IMR-90 (cell line): ENCODE measurements at regions not wholly inside any gene's neighbourhood (a gene's known extent, or its start where the extent isn't known, plus 50 kb on each side); places are given as distances from the start of the nearest gene placed in this dataset.

ENCODE experiments used
- ATAC-seq: fragments of 200-7000 bp; cut with Tn5 transposase; 2 replicates; pipeline ENCODE4 v1.9.1; 2020; ENCODE audit warnings: low read depth, mild to moderate bottlenecking, moderate library complexity
- BruUV-seq: library from RNA; stranded (reverse); fragments of 400-500 nt; replicated peaks from 2 replicates; lab custom pipeline; 2021; lab: Mats Ljungman, UMichigan
- CTCF ChIA-PET: fragments of 300-600 bp; formaldehyde crosslinking; extraction: SDS; loops from one replicate; lab custom pipeline; 2021; ENCODE audit warnings: antibody characterized with exemption; lab: Yijun Ruan, JAX
- POLR2A ChIA-PET: fragments of 300-600 bp; sonication (Branson Sonifier 250); formaldehyde crosslinking; loops from one replicate; lab custom pipeline; 2022; ENCODE audit warnings: antibody characterized with exemption; ENCODE audit not compliant: unreplicated experiment; lab: Charles Lee
- DNase-seq: peaks from one replicate; pipeline ENCODE4 v3.0.0; 2013
- H2AFZ ChIP-seq: replicated peaks from 2 replicates; pipeline ENCODE3; 2013; ENCODE audit warnings: low read length, mild to moderate bottlenecking; ENCODE audit not compliant: poor library complexity
- H2AK5ac ChIP-seq: 2 replicates; pipeline ENCODE4 v1.6.1; 2013; ENCODE audit warnings: low read depth, low read length, inconsistent platforms
- H2AK9ac ChIP-seq: replicated peaks from 2 replicates; pipeline ENCODE3; 2013; ENCODE audit warnings: mild to moderate bottlenecking, low read depth, low read length, moderate library complexity; ENCODE audit not compliant: poor library complexity
- H2BK120ac ChIP-seq: 2 replicates; pipeline ENCODE4 v1.6.1; 2013; ENCODE audit warnings: low read depth, low read length, inconsistent platforms
- H2BK15ac ChIP-seq: 3 replicates; pipeline ENCODE4 v1.6.1; 2013; ENCODE audit warnings: low read depth, low read length, inconsistent platforms
- H2BK20ac ChIP-seq: 2 replicates; pipeline ENCODE4 v1.6.1; 2013; ENCODE audit warnings: low read depth, mild to moderate bottlenecking, inconsistent platforms, low read length, moderate library complexity
- H2BK5ac ChIP-seq: 2 replicates; pipeline ENCODE4 v1.6.1; 2013; ENCODE audit warnings: mild to moderate bottlenecking, low read depth, low read length, inconsistent platforms; ENCODE audit not compliant: poor library complexity, severe bottlenecking
- H3K14ac ChIP-seq: replicated peaks from 2 replicates; pipeline ENCODE4 v1.6.1; 2013; ENCODE audit warnings: low read depth, low read length, inconsistent platforms
- H3K18ac ChIP-seq: 2 replicates; pipeline ENCODE4 v1.6.1; 2013; ENCODE audit warnings: low read depth, low read length, control low read depth
- H3K23ac ChIP-seq: 2 replicates; pipeline ENCODE4 v1.6.1; 2013; ENCODE audit warnings: low read depth, low read length, inconsistent platforms
- H3K27ac ChIP-seq: 2 replicates; pipeline ENCODE4 v1.5.1; 2013; ENCODE audit warnings: mild to moderate bottlenecking, control low read depth, low read length; ENCODE audit not compliant: insufficient read depth
- H3K27me3 ChIP-seq: 2 replicates; pipeline ENCODE4 v1.6.1; 2013; ENCODE audit warnings: low read length; ENCODE audit not compliant: control insufficient read depth, insufficient read depth
- H3K36me3 ChIP-seq: 2 replicates; pipeline ENCODE4 v1.6.1; 2013; ENCODE audit warnings: low read length, mixed read lengths; ENCODE audit not compliant: control insufficient read depth, insufficient read depth
- H3K4ac ChIP-seq: 2 replicates; pipeline ENCODE4 v1.6.1; 2013; ENCODE audit warnings: low read depth, low read length, inconsistent platforms
- H3K4me1 ChIP-seq: 2 replicates; pipeline ENCODE4 v1.6.1; 2013; ENCODE audit warnings: low read length, mixed read lengths; ENCODE audit not compliant: control insufficient read depth, insufficient read depth
- H3K4me2 ChIP-seq: 2 replicates; pipeline ENCODE4 v1.6.1; 2013; ENCODE audit warnings: low read depth, mild to moderate bottlenecking, control low read depth, low read length, moderate library complexity
- H3K4me3 ChIP-seq: 2 replicates; pipeline ENCODE4 v1.5.1; 2013; ENCODE audit warnings: low read depth, mild to moderate bottlenecking, control low read depth, low read length, moderate library complexity; ENCODE audit not compliant: insufficient read depth
- H3K56ac ChIP-seq: 2 replicates; pipeline ENCODE4 v1.6.1; 2013; ENCODE audit warnings: low read length, inconsistent platforms; ENCODE audit not compliant: insufficient read depth; ENCODE audit errors: extremely low read depth
- H3K79me1 ChIP-seq, 2 experiments: 2 replicates each; pipeline ENCODE4 v1.6.1; 2013; ENCODE audit warnings: low read length in 2 of 2, inconsistent platforms in 1 of 2, low read depth in 1 of 2
- H3K9ac ChIP-seq: 2 replicates; pipeline ENCODE4 v1.6.1; 2013; ENCODE audit warnings: low read depth, low read length, control low read depth
- H3K9me1 ChIP-seq: 2 replicates; pipeline ENCODE4 v1.6.1; 2013; ENCODE audit warnings: low read length, inconsistent platforms; ENCODE audit not compliant: insufficient read depth
- H3K9me3 ChIP-seq: 2 replicates; pipeline ENCODE4 v1.6.1; 2013; ENCODE audit warnings: low read length; ENCODE audit not compliant: control insufficient read depth, insufficient read depth
- H4K20me1 ChIP-seq: 2 replicates; pipeline ENCODE4 v1.6.1; 2013; ENCODE audit warnings: low read length, inconsistent platforms; ENCODE audit not compliant: insufficient read depth
- H4K5ac ChIP-seq: 2 replicates; pipeline ENCODE4 v1.6.1; 2013; ENCODE audit warnings: mild to moderate bottlenecking, low read depth, low read length, control low read depth
- H4K8ac ChIP-seq, 2 experiments: 2 replicates each; pipeline ENCODE4 v1.6.1; 2013; ENCODE audit warnings: low read depth in 2 of 2, low read length in 2 of 2, control low read depth in 1 of 2, inconsistent platforms in 1 of 2
- H4K91ac ChIP-seq: 2 replicates; pipeline ENCODE4 v1.6.1; 2013; ENCODE audit warnings: low read depth, low read length, inconsistent platforms; ENCODE audit not compliant: insufficient read depth
- MAZ ChIP-seq: IDR thresholded peaks from 2 replicates; pipeline ENCODE4 v1.6.1; 2012; ENCODE audit warnings: low read depth, mild to moderate bottlenecking, low read length, improper control_type of control experiment, moderate library complexity, borderline replicate concordance
- RAD21 ChIP-seq: IDR thresholded peaks from 2 replicates; pipeline ENCODE4 v1.6.1; 2012; ENCODE audit warnings: low read length, improper control_type of control experiment
- WGBS, 2 experiments: methylation state at CpG; one replicate each; pipeline versions ENCODE4 v1.1.5 to v1.1.7; 2013; ENCODE audit warnings: missing lambda C conversion rate in 2 of 2; ENCODE audit not compliant: insufficient read length in 1 of 2; ENCODE audit errors: extremely low coverage in 2 of 2; 5-methylcytosine and 5-hydroxymethylcytosine counted together
- dilution Hi-C: fragments of 300-500 bp; cut with HindIII; formaldehyde crosslinking; loops from one replicate; pipeline ENCODE4 v1.14.3; 2018; ENCODE audit warnings: low sequenced_read_pairs; ENCODE audit not compliant: unreplicated experiment
- in situ Hi-C: fragments of 300-500 bp; cut with MboI; formaldehyde crosslinking; loops from 3 replicates; pipeline ENCODE4 v1.14.3; 2019; ENCODE audit warnings: low sequenced_read_pairs, inconsistent platforms, mixed read lengths
- intact Hi-C: fragments of 100-400 bp; cut with micrococcal nuclease; formaldehyde crosslinking; loops from 2 replicates; pipeline ENCODE4 v1.10.0; 2022

DNA sequence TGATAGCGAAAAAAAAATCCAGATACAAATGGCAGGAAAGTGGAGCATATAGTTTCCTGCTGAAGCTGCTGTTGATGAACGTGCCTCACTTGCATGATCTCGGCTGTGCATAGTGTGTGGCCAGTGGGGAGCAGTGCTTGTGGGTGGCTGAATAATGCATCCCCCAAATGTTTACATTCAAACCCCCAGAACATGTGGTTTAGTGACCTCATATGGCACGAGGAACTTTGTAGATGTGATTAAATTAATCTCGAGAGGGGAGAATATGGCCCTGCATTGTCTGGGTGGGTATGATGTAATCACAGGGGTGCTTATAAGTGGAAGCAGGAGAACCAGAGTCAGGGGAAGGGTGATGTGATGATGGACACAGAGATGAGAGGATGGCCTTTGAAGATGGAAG is 425.0 kb downstream of the TMEM121 start:
- Histone ChIP-seq H2BK15ac (no peak overlapping the region), H3K4me1 (no peaks in the 10 kb centered on the region), H4K91ac (no peak overlapping the region), H2BK120ac (no peak overlapping the region), H3K23ac (no peak overlapping the region), H3K56ac (no peak overlapping the region), H3K4me3 (no peak overlapping the region), H4K8ac (no peak overlapping the region), H3K27ac (no peak overlapping the region), H2AK9ac (no peak overlapping the region), H3K18ac (no peak overlapping the region), H3K4ac (no peak overlapping the region), H2BK20ac (no peak overlapping the region), H2BK5ac (no peak overlapping the region), H3K4me2 (no peak overlapping the region), H3K79me1 (no peaks in the 10 kb centered on the region), H4K5ac (no peak overlapping the region), H2AFZ (no peak overlapping the region), H3K9me1 (no peaks in the 10 kb centered on the region), H2AK5ac (no peak overlapping the region), H3K9ac (no peak overlapping the region), H3K36me3 (no peaks in the 10 kb centered on the region), H4K20me1 (no peaks in the 10 kb centered on the region), H3K14ac (no peak overlapping the region), H3K27me3 (no peaks in the 10 kb centered on the region), H3K9me3 (peaks cover 24% of the 10 kb centered on the region)
- BruUV-seq = no TSS peak
- in situ Hi-C loops (no loop called here), dilution Hi-C loops (no loop called here), intact Hi-C loops (no loop called here)
- WGBS, 2 experiments = no CpG with 5 or more reads among the region's 5 CpGs
- ChIA-PET CTCF (no interaction called here), POLR2A (no interaction called here)
- no peak for DNase-seq
- no peak for ATAC-seq
- TF ChIP-seq MAZ (no peak), RAD21 (no peak)
